H9 (cell line): ENCODE measurements at regions not wholly inside any gene's neighbourhood (a gene's known extent, or its start where the extent isn't known, plus 50 kb on each side); places are given as distances from the start of the nearest gene placed in this dataset.

Source experiments
- DNase-seq: peaks from one replicate; pipeline ENCODE4 v3.0.0-alpha.2; 2017
- H2AFZ ChIP-seq: one replicate; pipeline ENCODE4 v1.6.1; 2013; ENCODE audit warnings: mild to moderate bottlenecking, low read length, control low read depth, moderate library complexity
- H2AK5ac ChIP-seq: 2 replicates; pipeline ENCODE4 v1.6.1; 2013; ENCODE audit warnings: low read length, control low read depth, mixed read lengths; ENCODE audit not compliant: insufficient read length
- H2BK120ac ChIP-seq: one replicate; pipeline ENCODE4 v1.6.1; 2013; ENCODE audit warnings: low read depth, mild to moderate bottlenecking, low read length, control low read depth, inconsistent platforms; ENCODE audit not compliant: poor library complexity, severe bottlenecking
- H2BK12ac ChIP-seq: 2 replicates; pipeline ENCODE4 v1.6.1; 2013; ENCODE audit warnings: low read length, control low read depth, mixed read lengths, low read depth; ENCODE audit not compliant: insufficient read length
- H2BK15ac ChIP-seq: 2 replicates; pipeline ENCODE4 v1.6.1; 2013; ENCODE audit warnings: low read depth, low read length, control low read depth
- H2BK20ac ChIP-seq: one replicate; pipeline ENCODE4 v1.6.1; 2013; ENCODE audit warnings: low read depth, mild to moderate bottlenecking, low read length, control low read depth, inconsistent platforms; ENCODE audit not compliant: poor library complexity, severe bottlenecking
- H2BK5ac ChIP-seq: 2 replicates; pipeline ENCODE4 v1.6.1; 2013; ENCODE audit warnings: low read length, control low read depth, mixed read lengths; ENCODE audit not compliant: insufficient read length
- H3K14ac ChIP-seq: 2 replicates; pipeline ENCODE4 v1.6.1; 2013; ENCODE audit warnings: low read length, control low read depth; ENCODE audit not compliant: insufficient read depth
- H3K18ac ChIP-seq: 2 replicates; pipeline ENCODE4 v1.6.1; 2013; ENCODE audit warnings: low read depth, mild to moderate bottlenecking, mixed read lengths, low read length, control low read depth; ENCODE audit not compliant: insufficient read length
- H3K23ac ChIP-seq: 2 replicates; pipeline ENCODE4 v1.6.1; 2013; ENCODE audit warnings: low read length, control low read depth, mixed read lengths, low read depth; ENCODE audit not compliant: insufficient read length
- H3K23me2 ChIP-seq: 2 replicates; pipeline ENCODE4 v1.6.1; 2013; ENCODE audit warnings: low read depth, mild to moderate bottlenecking, mixed read lengths, low read length, control low read depth; ENCODE audit not compliant: insufficient read length, poor library complexity, severe bottlenecking
- H3K27ac ChIP-seq: 2 replicates; pipeline ENCODE4 v1.5.1; 2013; ENCODE audit warnings: low read length, control low read depth, mixed read lengths, low read depth; ENCODE audit not compliant: insufficient read length
- H3K27me3 ChIP-seq: 2 replicates; pipeline ENCODE4 v1.6.1; 2013; ENCODE audit warnings: low read length, control low read depth, inconsistent platforms; ENCODE audit not compliant: insufficient read depth
- H3K4ac ChIP-seq: 2 replicates; pipeline ENCODE4 v1.6.1; 2013; ENCODE audit warnings: low read depth, mild to moderate bottlenecking, control low read depth, inconsistent platforms, low read length, moderate library complexity
- H3K4me1 ChIP-seq: 2 replicates; pipeline ENCODE4 v1.6.1; 2013; ENCODE audit warnings: low read length, control low read depth, inconsistent platforms; ENCODE audit not compliant: insufficient read depth
- H3K4me2 ChIP-seq: 2 replicates; pipeline ENCODE4 v1.6.1; 2013; ENCODE audit warnings: low read length, control low read depth, mixed read lengths; ENCODE audit not compliant: insufficient read length, insufficient read depth
- H3K56ac ChIP-seq: 2 replicates; pipeline ENCODE4 v1.6.1; 2013; ENCODE audit warnings: low read depth, mild to moderate bottlenecking, mixed read lengths, low read length, control low read depth; ENCODE audit not compliant: insufficient read length
- H3K79me1 ChIP-seq: 2 replicates; pipeline ENCODE4 v1.6.1; 2013; ENCODE audit warnings: low read depth, mild to moderate bottlenecking, moderate library complexity, low read length, control low read depth, inconsistent platforms; ENCODE audit not compliant: insufficient read depth, poor library complexity, severe bottlenecking
- H3K79me2 ChIP-seq: 2 replicates; pipeline ENCODE4 v1.6.1; 2013; ENCODE audit warnings: low read length, control low read depth, inconsistent platforms; ENCODE audit not compliant: insufficient read depth
- H3K9ac ChIP-seq: 2 replicates; pipeline ENCODE4 v1.6.1; 2013; ENCODE audit warnings: low read length, control low read depth, mixed read lengths; ENCODE audit not compliant: insufficient read length; ENCODE audit errors: extremely low read depth
- H3K9me3 ChIP-seq: one replicate; pipeline ENCODE4 v1.6.1; 2013; ENCODE audit warnings: low read depth, low read length, inconsistent platforms; ENCODE audit not compliant: control insufficient read depth
- H3T11ph ChIP-seq: one replicate; pipeline ENCODE4 v1.6.1; 2013; ENCODE audit warnings: mild to moderate bottlenecking, low read length, control low read depth, inconsistent platforms
- H4K20me1 ChIP-seq: one replicate; pipeline ENCODE4 v1.6.1; 2013; ENCODE audit not compliant: control insufficient read depth, insufficient read length, insufficient read depth
- H4K5ac ChIP-seq: 2 replicates; pipeline ENCODE4 v1.6.1; 2013; ENCODE audit warnings: low read depth, mild to moderate bottlenecking, mixed read lengths, low read length, control low read depth; ENCODE audit not compliant: insufficient read length
- H4K8ac ChIP-seq: replicated peaks from 2 replicates; pipeline ENCODE4 v1.6.1; 2013; ENCODE audit warnings: low read length, control low read depth, mixed read lengths, low read depth; ENCODE audit not compliant: insufficient read length
- H4K91ac ChIP-seq: 2 replicates; pipeline ENCODE4 v1.6.1; 2013; ENCODE audit warnings: low read depth, mild to moderate bottlenecking, moderate library complexity, mixed read lengths, low read length, control low read depth; ENCODE audit not compliant: insufficient read length
- H3K27ac Mint-ChIP-seq, 3 experiments: 2 replicates in 2 of 3; 3 replicates in 1 of 3; pipeline ENCODE4 v1.8.0; 2020 to 2021; ENCODE audit warnings: mixed read lengths in 3 of 3, mild to moderate bottlenecking in 1 of 3, moderate library complexity in 1 of 3
- H3K27me3 Mint-ChIP-seq: 2 replicates; pipeline ENCODE4 v1.8.0; 2021; ENCODE audit warnings: low read depth, mild to moderate bottlenecking, moderate library complexity, mixed read lengths
- H3K36me3 Mint-ChIP-seq, 3 experiments: 2 replicates in 2 of 3; 3 replicates in 1 of 3; pipeline ENCODE4 v1.8.0; 2020 to 2021; ENCODE audit warnings: low read depth in 3 of 3, mixed read lengths in 3 of 3; ENCODE audit not compliant: insufficient read depth in 1 of 3
- H3K4me1 Mint-ChIP-seq, 2 experiments: 2 replicates each; pipeline ENCODE4 v1.8.0; 2020; ENCODE audit warnings: mixed read lengths in 2 of 2
- H3K4me3 Mint-ChIP-seq, 2 experiments: 2 replicates in 1 of 2; 3 replicates in 1 of 2; pipeline ENCODE4 v1.8.0; 2020 to 2021; ENCODE audit warnings: mild to moderate bottlenecking in 2 of 2, mixed read lengths in 2 of 2, moderate library complexity in 1 of 2
- H3K9me3 Mint-ChIP-seq, 2 experiments: 2 replicates in 1 of 2; 3 replicates in 1 of 2; pipeline ENCODE4 v1.8.0; 2020; ENCODE audit warnings: mild to moderate bottlenecking in 2 of 2, mixed read lengths in 2 of 2, moderate library complexity in 1 of 2
- CTCF ChIP-seq: fragments of 200-600 bp; sonication (generic); conservative IDR thresholded peaks from 3 replicates; pipeline ENCODE4 v1.8.0; 2021; ENCODE audit warnings: antibody characterized with exemption, mild to moderate bottlenecking
- WGBS: extraction: QIAGEN DNeasy Blood & Tissue Kit; methylation state at CpG from one replicate; pipeline ENCODE4 v1.1.7; 2013; ENCODE audit warnings: missing lambda C conversion rate, low lambda C conversion rate, mixed read lengths; ENCODE audit not compliant: insufficient read length; ENCODE audit errors: extremely low coverage; 5-methylcytosine and 5-hydroxymethylcytosine counted together

- no peaks in the 10 kb centered on the region for H3K4me1 Mint-ChIP-seq
- no peak overlapping the region for H3K4me3 Mint-ChIP-seq
- H3K27me3 ChIP-seq = no peaks in the 10 kb centered on the region
- H3T11ph ChIP-seq = no peak overlapping the region
- no peak overlapping the region for H3K27ac ChIP-seq
- H3K4ac ChIP-seq = no peak overlapping the region
- H2BK15ac ChIP-seq = no peak overlapping the region
- no peak overlapping the region for H3K14ac ChIP-seq
- H3K9me3 Mint-ChIP-seq = no peaks in the 10 kb centered on the region
- H4K8ac ChIP-seq = no peak overlapping the region
- no peak overlapping the region for H2BK120ac ChIP-seq
- no peak overlapping the region for H2AK5ac ChIP-seq
- H4K91ac ChIP-seq = no peak overlapping the region
- no peaks in the 10 kb centered on the region for H3K79me2 ChIP-seq
- no peak overlapping the region for H2BK12ac ChIP-seq
- no peaks in the 10 kb centered on the region for H4K20me1 ChIP-seq
- no peak for TF ChIP-seq CTCF
- no CpG with 5 or more reads among the region's 2 CpGs for WGBS
- H2BK20ac ChIP-seq = no peak overlapping the region
- no peak overlapping the region for H2AFZ ChIP-seq
- H3K56ac ChIP-seq = no peak overlapping the region
- H3K79me1 ChIP-seq = no peaks in the 10 kb centered on the region
- H3K9ac ChIP-seq = no peak overlapping the region
- no peaks in the 10 kb centered on the region for H3K9me3 ChIP-seq
- H3K4me1 ChIP-seq = no peaks in the 10 kb centered on the region
- peaks cover 0 to 4% (median 0%) of the 10 kb centered on the region in 3 experiments; a peak in 1 of 7 replicates for H3K36me3 Mint-ChIP-seq
- H4K5ac ChIP-seq = no peak overlapping the region
- no peak overlapping the region for H3K27ac Mint-ChIP-seq
- no peak overlapping the region for H3K18ac ChIP-seq
- no peak overlapping the region for H2BK5ac ChIP-seq
- H3K23me2 ChIP-seq = no peaks in the 10 kb centered on the region
- no peaks in the 10 kb centered on the region for H3K27me3 Mint-ChIP-seq
- no peak for DNase-seq
- H3K23ac ChIP-seq = no peak overlapping the region
- no peak overlapping the region for H3K4me2 ChIP-seq
Observed at GRCh38 chr4:79476196-79476595, 68.2 kb upstream of the GK2 start.
